Stimulated activated CD4-positive, alpha-beta T cell treated with anti-CD3 and anti-CD28 coated beads, TNF-alpha, amount 100 ng/mL, for 24 hours (primary cell): ENCODE measurements at regions not wholly inside any gene's neighbourhood (a gene's known extent, or its start where the extent isn't known, plus 50 kb on each side); places are given as distances from the start of the nearest gene placed in this dataset.

Experiments
- DNase-seq, 3 experiments: peaks; one replicate each; pipeline ENCODE4 v3.0.0-alpha.2; 2020; ENCODE audit warnings: low read depth in 3 of 3

- no peak for DNase-seq
Observed at GRCh38 chr12:61018571-61018970, 1241.6 kb upstream of the USP15 start.

GRCh38 chr12:61023231-61023630 lies 1237.0 kb upstream of the USP15 start:
- DNase-seq, result no peak

- no peak for DNase-seq
Observed at GRCh38 chr12:61029516-61029915, 1230.7 kb upstream of the USP15 start.

GRCh38 chr12:61037792-61038191 lies 1222.4 kb upstream of the USP15 start:
- DNase-seq, result no peak

GRCh38 chr12:61043838-61044237 lies 1216.4 kb upstream of the USP15 start:
- DNase-seq, result no peak

GRCh38 chr12:61044766-61045165 lies 1215.4 kb upstream of the USP15 start:
- no peak for DNase-seq

- no peak for DNase-seq
Observed at GRCh38 chr12:61070640-61071414, 1189.4 kb upstream of the USP15 start.

- DNase-seq, result no peak
Observed at GRCh38 chr12:61072717-61073116, 1187.5 kb upstream of the USP15 start.

GRCh38 chr12:61095111-61095510 lies 1165.1 kb upstream of the USP15 start:
- DNase-seq, result no peak

- no peak for DNase-seq
Observed at GRCh38 chr12:61098031-61098580, 1162.1 kb upstream of the USP15 start.

GRCh38 chr12:61107118-61107517 lies 1153.1 kb upstream of the USP15 start:
- no peak for DNase-seq

GRCh38 chr12:61111218-61111617 lies 1149.0 kb upstream of the USP15 start:
- DNase-seq, result no peak

- no peak for DNase-seq
Observed at GRCh38 chr12:61137677-61138414, 1122.4 kb upstream of the USP15 start.

GRCh38 chr12:61138415-61138759 lies 1121.8 kb upstream of the USP15 start:
- no peak for DNase-seq

- no peak for DNase-seq
Observed at GRCh38 chr12:61161961-61162360, 1098.2 kb upstream of the USP15 start.

GRCh38 chr12:61188801-61189595 lies 1071.2 kb upstream of the USP15 start:
- DNase-seq, result no peak

GRCh38 chr12:61213646-61214045 lies 1046.6 kb upstream of the USP15 start:
- no peak for DNase-seq

- DNase-seq, result no peak
Observed at GRCh38 chr12:61220337-61220736, 1039.9 kb upstream of the USP15 start.

GRCh38 chr12:61232040-61232439 lies 1028.2 kb upstream of the USP15 start:
- DNase-seq, result no peak

- DNase-seq, result no peak
Observed at GRCh38 chr12:61250303-61250702, 1009.9 kb upstream of the USP15 start.

GRCh38 chr12:61251076-61251475 lies 1009.1 kb upstream of the USP15 start:
- no peak for DNase-seq

GRCh38 chr12:61254225-61254624 lies 1006.0 kb upstream of the USP15 start:
- DNase-seq, result no peak
